Coronary artery (tissue), 2 donors: ENCODE measurements at regions not wholly inside any gene's neighbourhood (a gene's known extent, or its start where the extent isn't known, plus 50 kb on each side); places are given as distances from the start of the nearest gene placed in this dataset.

ENCODE experiments used
- DNase-seq: peaks from one replicate; pipeline ENCODE4 v3.0.0-alpha.2; 2017; ENCODE audit warnings: low spot score
- H3K27ac ChIP-seq, 2 donors: fragments of 200-600 bp; sonication (generic); one replicate each; pipeline ENCODE4 v1.5.1; 2016 to 2019
- H3K4me3 ChIP-seq: fragments of 200-600 bp; sonication (generic); 2 replicates; pipeline ENCODE4 v1.5.1; 2016; ENCODE audit warnings: mild to moderate bottlenecking, moderate library complexity
- TF ChIP-seq, protein P1 (sequence below): fragments of 200-600 bp; sonication (generic); IDR thresholded peaks from one replicate; pipeline ENCODE4 v1.5.1; 2019; ENCODE audit warnings: antibody characterized with exemption

DNA sequence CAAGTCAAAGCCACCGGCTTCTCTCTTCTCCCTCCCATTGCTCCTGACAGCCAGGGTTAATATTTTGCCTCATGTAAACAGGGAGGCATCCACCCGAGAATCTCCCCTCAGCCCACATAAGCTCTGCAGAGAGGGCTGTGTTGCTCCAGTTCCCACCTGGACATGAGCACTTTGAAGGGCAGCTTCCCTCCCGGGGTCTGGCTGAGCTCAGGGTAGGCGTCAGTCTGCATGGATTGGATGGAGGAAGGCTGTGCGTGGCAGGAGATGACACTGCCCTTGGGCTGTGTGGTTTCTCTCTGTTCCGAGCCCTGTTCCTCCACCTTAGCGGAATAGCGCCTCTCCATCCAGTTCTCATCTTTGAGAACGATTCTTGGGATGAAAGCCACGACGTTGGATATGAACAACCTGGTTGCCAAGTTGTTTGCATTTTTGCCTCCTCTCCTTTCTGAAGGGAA, 53.7 kb upstream of the ETS2 start:
- H3K27ac ChIP-seq, result peak overlapping the region; percentile 56 to 74
- TF ChIP-seq, protein P1, sequence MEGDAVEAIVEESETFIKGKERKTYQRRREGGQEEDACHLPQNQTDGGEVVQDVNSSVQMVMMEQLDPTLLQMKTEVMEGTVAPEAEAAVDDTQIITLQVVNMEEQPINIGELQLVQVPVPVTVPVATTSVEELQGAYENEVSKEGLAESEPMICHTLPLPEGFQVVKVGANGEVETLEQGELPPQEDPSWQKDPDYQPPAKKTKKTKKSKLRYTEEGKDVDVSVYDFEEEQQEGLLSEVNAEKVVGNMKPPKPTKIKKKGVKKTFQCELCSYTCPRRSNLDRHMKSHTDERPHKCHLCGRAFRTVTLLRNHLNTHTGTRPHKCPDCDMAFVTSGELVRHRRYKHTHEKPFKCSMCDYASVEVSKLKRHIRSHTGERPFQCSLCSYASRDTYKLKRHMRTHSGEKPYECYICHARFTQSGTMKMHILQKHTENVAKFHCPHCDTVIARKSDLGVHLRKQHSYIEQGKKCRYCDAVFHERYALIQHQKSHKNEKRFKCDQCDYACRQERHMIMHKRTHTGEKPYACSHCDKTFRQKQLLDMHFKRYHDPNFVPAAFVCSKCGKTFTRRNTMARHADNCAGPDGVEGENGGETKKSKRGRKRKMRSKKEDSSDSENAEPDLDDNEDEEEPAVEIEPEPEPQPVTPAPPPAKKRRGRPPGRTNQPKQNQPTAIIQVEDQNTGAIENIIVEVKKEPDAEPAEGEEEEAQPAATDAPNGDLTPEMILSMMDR, result no peak
- DNase-seq, result no peak
- no peak overlapping the region for H3K4me3 ChIP-seq

DNA sequence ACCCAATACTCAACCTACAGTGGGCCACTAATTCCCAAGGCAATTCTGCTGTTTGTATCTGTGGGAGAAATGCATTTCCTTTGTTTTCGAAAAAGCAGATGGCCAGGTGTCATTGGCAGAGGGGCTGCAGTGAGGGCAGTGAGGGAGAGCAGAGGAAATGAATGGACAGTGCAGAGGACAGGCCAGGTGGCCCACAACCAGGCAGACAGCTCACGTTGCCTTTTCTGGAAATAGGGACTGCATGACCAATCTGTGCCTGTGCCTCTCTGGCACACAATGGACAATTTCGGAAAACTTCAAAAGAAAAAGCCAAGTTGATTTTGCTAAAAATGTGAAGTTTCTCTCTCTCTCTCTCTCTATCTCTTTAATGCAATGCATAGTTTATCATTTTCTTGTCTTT, 52.6 kb upstream of the ETS2 start:
- H3K27ac ChIP-seq, result peak overlapping the region; percentile 56 to 74
- TF ChIP-seq, protein P1, result no peak
- DNase-seq, result no peak
- H3K4me3 ChIP-seq, result no peak overlapping the region

DNA sequence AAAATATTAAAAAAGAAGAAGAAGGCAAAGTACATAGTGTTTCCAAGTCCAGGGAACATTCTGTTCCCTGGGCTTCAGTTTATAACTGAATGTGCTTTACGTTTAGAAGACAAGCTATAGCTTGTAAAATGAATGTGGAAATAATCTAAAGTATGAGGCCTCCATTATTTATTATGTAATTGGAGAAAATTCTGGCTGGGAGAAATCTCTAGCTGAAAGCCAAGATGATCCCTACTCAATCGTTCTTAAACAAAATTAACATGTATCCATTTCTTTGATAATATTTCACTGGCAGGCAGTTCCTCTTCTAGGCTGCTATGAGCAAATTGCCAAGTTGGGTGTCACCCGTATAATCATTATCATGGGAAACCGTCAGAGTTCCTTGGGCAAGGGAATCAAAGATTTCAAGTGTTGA, 52.2 kb upstream of the ETS2 start:
- DNase-seq, result no peak
- peak overlapping the region; percentile 48 to 56 for H3K27ac ChIP-seq
- H3K4me3 ChIP-seq, result no peak overlapping the region
- TF ChIP-seq, protein P1, result no peak
